IPS-18a (cell line): ENCODE measurements at regions not wholly inside any gene's neighbourhood (a gene's known extent, or its start where the extent isn't known, plus 50 kb on each side); places are given as distances from the start of the nearest gene placed in this dataset.

Experiments
- H3K27ac ChIP-seq: one replicate; pipeline ENCODE4 v1.5.1; 2013; ENCODE audit warnings: low read length
- H3K27me3 ChIP-seq: one replicate; pipeline ENCODE4 v1.6.1; 2013; ENCODE audit warnings: mild to moderate bottlenecking, low read length; ENCODE audit not compliant: control insufficient read depth, insufficient read depth
- H3K36me3 ChIP-seq: one replicate; pipeline ENCODE4 v1.6.1; 2013; ENCODE audit warnings: low read depth, low read length; ENCODE audit not compliant: control insufficient read depth
- H3K4me1 ChIP-seq: one replicate; pipeline ENCODE4 v1.6.1; 2013; ENCODE audit warnings: low read depth, low read length; ENCODE audit not compliant: control insufficient read depth
- H3K4me3 ChIP-seq: one replicate; pipeline ENCODE4 v1.5.1; 2013; ENCODE audit warnings: low read length
- H3K9ac ChIP-seq: one replicate; pipeline ENCODE4 v1.6.1; 2013; ENCODE audit warnings: mild to moderate bottlenecking, low read length, moderate library complexity
- H3K9me3 ChIP-seq: one replicate; pipeline ENCODE4 v1.6.1; 2013; ENCODE audit warnings: low read depth, low read length; ENCODE audit not compliant: control insufficient read depth

DNA sequence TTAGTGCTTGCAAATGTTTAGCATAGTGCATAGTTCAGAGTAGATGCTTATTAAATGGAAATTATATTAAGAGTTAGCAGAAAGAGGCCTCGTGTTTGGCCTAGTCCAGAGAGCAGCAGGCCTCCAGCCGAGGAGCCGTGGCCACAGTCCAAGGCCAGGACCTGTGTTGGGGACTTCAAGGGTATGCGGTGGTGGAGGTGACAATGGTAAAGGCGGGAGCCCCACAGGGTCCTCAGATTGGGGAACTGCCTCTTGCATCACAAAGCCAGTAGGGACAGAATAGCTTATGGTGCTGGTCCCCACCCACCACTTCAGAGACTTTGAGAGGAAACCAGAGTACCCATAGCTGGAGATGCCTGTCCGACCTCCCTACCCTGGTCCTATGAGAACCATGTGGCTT, 554.6 kb upstream of the RIOK2 start:
- Histone ChIP-seq H3K9ac (no peak overlapping the region), H3K27ac (no peak overlapping the region), H3K36me3 (no peaks in the 10 kb centered on the region), H3K27me3 (no peaks in the 10 kb centered on the region), H3K9me3 (no peaks in the 10 kb centered on the region), H3K4me3 (no peak overlapping the region), H3K4me1 (no peaks in the 10 kb centered on the region)

GRCh38 chr5:97745817-97746216, 562.8 kb upstream of the RIOK2 start:
- Histone ChIP-seq H3K4me3 (no peak overlapping the region), H3K27me3 (no peaks in the 10 kb centered on the region), H3K36me3 (no peaks in the 10 kb centered on the region), H3K4me1 (no peaks in the 10 kb centered on the region), H3K27ac (no peak overlapping the region), H3K9me3 (no peaks in the 10 kb centered on the region), H3K9ac (no peak overlapping the region)

- Histone ChIP-seq H3K27ac (no peak overlapping the region), H3K4me3 (no peak overlapping the region), H3K9me3 (no peaks in the 10 kb centered on the region), H3K4me1 (no peaks in the 10 kb centered on the region), H3K27me3 (no peaks in the 10 kb centered on the region), H3K9ac (no peak overlapping the region), H3K36me3 (no peaks in the 10 kb centered on the region)
Observed at GRCh38 chr5:97750576-97750975, 567.5 kb upstream of the RIOK2 start.

DNA sequence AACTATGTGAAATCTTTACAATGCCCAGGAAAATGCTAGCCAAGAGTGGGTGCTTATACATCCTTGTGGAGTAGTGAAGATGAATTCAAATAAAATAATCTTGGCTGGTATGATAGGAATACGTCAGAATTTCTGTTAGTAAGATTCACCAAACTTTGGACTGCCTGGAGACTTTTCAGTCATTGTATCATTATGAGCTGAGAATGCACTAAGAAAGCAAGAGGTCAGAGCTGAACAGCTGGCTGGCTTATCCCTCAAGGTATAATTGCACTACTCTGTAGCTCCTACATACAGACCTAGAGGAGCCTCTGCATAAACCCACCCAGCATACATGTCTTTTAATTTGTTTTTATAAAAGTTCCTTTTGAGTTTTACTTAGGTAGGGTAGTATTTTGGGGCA, 568.5 kb upstream of the RIOK2 start:
- no peaks in the 10 kb centered on the region for H3K4me1 ChIP-seq
- H3K36me3 ChIP-seq, result no peaks in the 10 kb centered on the region
- no peak overlapping the region for H3K9ac ChIP-seq
- no peaks in the 10 kb centered on the region for H3K27me3 ChIP-seq
- no peak overlapping the region for H3K27ac ChIP-seq
- no peaks in the 10 kb centered on the region for H3K9me3 ChIP-seq
- H3K4me3 ChIP-seq, result no peak overlapping the region

DNA sequence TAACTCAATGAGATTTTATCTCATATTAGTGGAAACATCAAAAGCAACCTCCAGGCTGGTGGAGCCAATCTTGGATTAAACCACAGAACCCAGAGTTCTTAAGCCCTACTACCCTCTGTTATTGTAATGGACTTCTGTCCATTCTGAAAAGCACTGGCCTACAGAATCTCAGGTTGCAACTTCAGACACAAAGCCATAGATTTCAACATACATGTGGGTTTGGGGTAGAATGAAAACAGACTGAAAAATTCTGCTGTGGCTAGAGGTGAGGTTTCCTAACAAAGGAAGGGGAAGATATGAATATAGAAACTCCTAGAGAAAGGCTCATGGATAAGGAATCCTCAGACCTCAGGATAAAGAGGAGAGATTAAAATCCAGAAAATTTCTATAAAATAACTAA, 569.8 kb upstream of the RIOK2 start:
- Histone ChIP-seq H3K27ac (no peak overlapping the region), H3K4me1 (no peaks in the 10 kb centered on the region), H3K9me3 (no peaks in the 10 kb centered on the region), H3K9ac (no peak overlapping the region), H3K27me3 (no peaks in the 10 kb centered on the region), H3K4me3 (no peak overlapping the region), H3K36me3 (no peaks in the 10 kb centered on the region)

DNA sequence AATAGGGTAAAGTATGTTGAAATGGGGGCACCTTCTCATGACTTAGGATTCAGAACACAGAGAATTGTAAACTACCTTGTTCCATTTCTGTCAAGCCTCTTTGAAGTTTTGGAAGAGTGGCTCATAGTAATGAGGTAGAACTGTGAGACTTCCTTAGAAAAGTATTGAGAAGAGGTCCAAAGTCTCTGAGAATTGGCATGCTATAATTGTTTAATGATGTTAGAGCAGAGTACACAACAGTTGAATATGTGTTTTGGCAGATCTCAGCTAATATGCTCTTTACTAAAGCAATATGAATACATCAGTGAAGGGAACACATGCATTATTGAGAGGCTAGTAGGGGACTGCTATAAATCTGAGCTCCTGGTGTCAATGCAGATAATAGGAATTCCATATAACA, 579.4 kb upstream of the RIOK2 start:
- Histone ChIP-seq H3K9ac (no peak overlapping the region), H3K27ac (no peak overlapping the region), H3K4me1 (no peaks in the 10 kb centered on the region), H3K27me3 (no peaks in the 10 kb centered on the region), H3K36me3 (no peaks in the 10 kb centered on the region), H3K4me3 (no peak overlapping the region), H3K9me3 (no peaks in the 10 kb centered on the region)

DNA sequence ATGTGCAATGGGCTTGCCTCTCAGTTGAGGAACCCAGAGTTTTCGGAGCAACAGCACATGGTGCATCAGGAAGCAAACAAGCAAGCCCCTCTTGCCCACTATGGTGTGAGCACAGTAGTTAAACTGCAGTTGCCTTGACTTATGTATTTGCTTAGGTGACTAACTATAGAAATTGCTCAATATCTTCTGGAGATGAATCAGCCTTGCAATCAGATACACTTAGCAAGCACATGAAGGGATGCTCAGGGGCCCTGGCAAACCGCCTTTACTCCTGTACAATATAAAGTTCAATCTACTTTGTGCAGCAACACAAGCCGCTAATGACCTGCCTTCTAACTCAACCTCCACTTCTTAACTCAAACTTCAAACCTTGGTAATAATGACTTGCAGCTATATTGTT, 581.7 kb upstream of the RIOK2 start:
- Histone ChIP-seq H3K9me3 (no peaks in the 10 kb centered on the region), H3K4me3 (no peak overlapping the region), H3K36me3 (no peaks in the 10 kb centered on the region), H3K27me3 (no peaks in the 10 kb centered on the region), H3K27ac (no peak overlapping the region), H3K9ac (no peak overlapping the region), H3K4me1 (no peaks in the 10 kb centered on the region)

DNA sequence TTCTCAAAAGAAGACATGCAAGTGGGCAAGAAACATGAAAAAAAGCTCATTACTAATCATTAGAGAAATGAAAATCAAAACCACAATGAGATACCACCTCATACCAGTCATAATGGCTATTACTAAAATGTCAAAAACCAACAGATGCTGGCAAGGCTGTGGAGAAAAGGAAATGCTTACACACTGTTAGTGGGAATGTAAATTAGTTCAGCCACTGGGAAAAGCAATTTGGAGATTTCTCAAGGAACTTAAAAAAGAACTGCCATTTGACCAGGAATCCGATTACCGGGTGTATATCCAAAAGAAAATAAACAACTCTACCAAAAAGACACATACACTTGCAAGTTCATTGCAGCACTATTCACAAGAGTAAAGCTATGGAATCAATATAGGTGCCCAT, 595.4 kb upstream of the RIOK2 start:
- Histone ChIP-seq H3K4me3 (no peak overlapping the region), H3K4me1 (no peaks in the 10 kb centered on the region), H3K27me3 (no peaks in the 10 kb centered on the region), H3K9ac (no peak overlapping the region), H3K36me3 (no peaks in the 10 kb centered on the region), H3K9me3 (no peaks in the 10 kb centered on the region), H3K27ac (no peak overlapping the region)

DNA sequence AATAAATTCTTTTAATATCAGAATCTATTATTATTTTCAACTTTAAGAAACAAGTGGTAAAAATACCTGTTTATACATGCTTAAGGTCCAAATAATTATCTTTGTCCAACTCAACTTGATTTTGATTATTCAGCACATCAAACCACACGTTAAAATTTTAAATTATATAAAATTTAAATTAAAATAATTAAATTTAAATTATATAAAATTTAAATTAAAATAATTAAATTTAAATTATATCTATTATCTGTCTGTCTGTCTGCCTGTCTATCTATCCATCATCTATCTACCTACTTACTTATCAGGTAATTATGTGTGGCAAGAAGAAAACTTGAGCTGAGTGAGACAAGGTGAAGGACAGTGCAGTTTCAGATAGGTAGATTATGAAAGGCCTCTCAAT, 605.3 kb upstream of the RIOK2 start:
- Histone ChIP-seq H3K9me3 (peaks cover 5% of the 10 kb centered on the region), H3K4me1 (no peaks in the 10 kb centered on the region), H3K27me3 (no peaks in the 10 kb centered on the region), H3K36me3 (no peaks in the 10 kb centered on the region), H3K27ac (no peak overlapping the region), H3K4me3 (no peak overlapping the region), H3K9ac (no peak overlapping the region)

GRCh38 chr5:97797994-97798451, 615.0 kb upstream of the RIOK2 start:
- Histone ChIP-seq H3K27me3 (no peaks in the 10 kb centered on the region), H3K4me1 (no peaks in the 10 kb centered on the region), H3K9me3 (no peaks in the 10 kb centered on the region), H3K36me3 (no peaks in the 10 kb centered on the region), H3K9ac (no peak overlapping the region), H3K4me3 (no peak overlapping the region), H3K27ac (no peak overlapping the region)

- Histone ChIP-seq H3K27me3 (no peaks in the 10 kb centered on the region), H3K27ac (no peak overlapping the region), H3K4me3 (no peak overlapping the region), H3K9ac (no peak overlapping the region), H3K9me3 (peaks cover 7% of the 10 kb centered on the region), H3K36me3 (no peaks in the 10 kb centered on the region), H3K4me1 (no peaks in the 10 kb centered on the region)
Observed at GRCh38 chr5:97801461-97801860, 618.4 kb upstream of the RIOK2 start.

DNA sequence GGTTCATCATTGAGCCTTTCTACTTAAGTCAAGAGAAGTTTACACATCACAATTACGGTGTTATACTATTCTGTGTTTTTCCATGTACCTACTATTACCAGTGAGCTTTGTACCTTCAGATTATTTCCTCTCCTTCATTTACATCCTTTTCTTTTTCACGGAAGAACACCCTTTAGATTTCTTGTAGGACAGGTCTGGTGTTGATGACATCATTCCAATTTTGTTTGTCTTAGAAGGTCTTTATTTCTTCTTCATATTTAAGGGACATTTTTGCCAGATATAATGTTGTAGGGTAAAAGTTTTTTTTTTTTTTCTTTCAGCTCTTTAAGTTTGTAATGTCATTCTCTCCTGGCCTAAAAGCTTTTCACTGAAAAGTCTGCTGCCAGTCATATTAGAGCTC, 637.1 kb upstream of the RIOK2 start:
- Histone ChIP-seq H3K9ac (no peak overlapping the region), H3K9me3 (no peaks in the 10 kb centered on the region), H3K4me1 (no peaks in the 10 kb centered on the region), H3K27me3 (no peaks in the 10 kb centered on the region), H3K27ac (no peak overlapping the region), H3K4me3 (no peak overlapping the region), H3K36me3 (no peaks in the 10 kb centered on the region)
